ENCODE measurements at regions not wholly inside any gene's neighbourhood (a gene's known extent, or its start where the extent isn't known, plus 50 kb on each side); places are given as distances from the start of the nearest gene placed in this dataset.

GRCh38 chr15:95734422-95735316, 595.8 kb upstream of the NR2F2 start:
- no peaks in the 10 kb centered on the region for H3K27me3 ChIP-seq (ENCODE audit: insufficient read depth)
- H3K4me2 ChIP-seq, result no peak overlapping the region
- H3K36me3 ChIP-seq (ENCODE audit: insufficient read depth), result no peaks in the 10 kb centered on the region
- 0 out of 2 replicates have a peak, but pooled peaks cover 3% of the 10 kb centered on the region for H4K20me1 ChIP-seq (replicated peaks; ENCODE audit: insufficient read depth)
- Mint-ChIP-seq H3K4me3 (no peak overlapping the region), H3K27ac (no peak overlapping the region), H3K9me3 (no peaks in the 10 kb centered on the region), H3K4me1 (peaks cover 17% of the 10 kb centered on the region), H3K36me3 (ENCODE audit: low read depth) (no peaks in the 10 kb centered on the region), H3K27me3 (ENCODE audit: insufficient read depth, low read depth, poor library complexity) (no peaks in the 10 kb centered on the region)
- no peaks in the 10 kb centered on the region for H3F3A ChIP-seq (replicated peaks; ENCODE audit: low read depth)
- ATAC-seq, result no peak
- no peak for DNase-seq (ENCODE audit: low spot score)
- TF ChIP-seq JUNB (IDR thresholded peaks at IDR 0.05; ENCODE audit: unreplicated experiment), result no peak
- no peak for TF ChIP-seq CREB1 (CRISPR knock-in tag; IDR thresholded peaks at IDR 0.05; ENCODE audit: low read depth)
- no peak for TF ChIP-seq REST (IDR thresholded peaks at IDR 0.05; ENCODE audit: unreplicated experiment)
- no peak for TF ChIP-seq NANOG (IDR thresholded peaks at IDR 0.05; ENCODE audit: borderline replicate concordance)
- no peak for TF ChIP-seq ETS1 (IDR thresholded peaks at IDR 0.05)
- TF ChIP-seq ZNF331 (CRISPR knock-in tag; IDR thresholded peaks at IDR 0.05; ENCODE audit: low read depth), result no peak
- no peak for TF ChIP-seq STAT1 (IDR thresholded peaks at IDR 0.05; ENCODE audit: unreplicated experiment)
- TF ChIP-seq ZNF462 (CRISPR knock-in tag; IDR thresholded peaks at IDR 0.05), result no peak
- no peak for TF ChIP-seq CTCF (conservative IDR thresholded peaks at IDR 0.05; ENCODE audit: low read depth in 2 of 2)
- no peaks in the 10 kb centered on the region for H3K79me2 ChIP-seq (replicated peaks; ENCODE audit: insufficient read depth)
- H3K4me3 ChIP-seq, result no peak overlapping the region
- no peak overlapping the region for H3K27ac ChIP-seq (ENCODE audit: low read depth)
- peaks cover 19% of the 10 kb centered on the region for H3K9me2 ChIP-seq (ENCODE audit: insufficient read depth)
- no peaks in the 10 kb centered on the region for H3K4me1 ChIP-seq (ENCODE audit: insufficient read depth)
- peak overlapping the region; percentile 56; the same call in 1 of the 2 replicates for H2AFZ ChIP-seq
